ENCODE measurements at regions not wholly inside any gene's neighbourhood (a gene's known extent, or its start where the extent isn't known, plus 50 kb on each side); places are given as distances from the start of the nearest gene placed in this dataset.

DNA sequence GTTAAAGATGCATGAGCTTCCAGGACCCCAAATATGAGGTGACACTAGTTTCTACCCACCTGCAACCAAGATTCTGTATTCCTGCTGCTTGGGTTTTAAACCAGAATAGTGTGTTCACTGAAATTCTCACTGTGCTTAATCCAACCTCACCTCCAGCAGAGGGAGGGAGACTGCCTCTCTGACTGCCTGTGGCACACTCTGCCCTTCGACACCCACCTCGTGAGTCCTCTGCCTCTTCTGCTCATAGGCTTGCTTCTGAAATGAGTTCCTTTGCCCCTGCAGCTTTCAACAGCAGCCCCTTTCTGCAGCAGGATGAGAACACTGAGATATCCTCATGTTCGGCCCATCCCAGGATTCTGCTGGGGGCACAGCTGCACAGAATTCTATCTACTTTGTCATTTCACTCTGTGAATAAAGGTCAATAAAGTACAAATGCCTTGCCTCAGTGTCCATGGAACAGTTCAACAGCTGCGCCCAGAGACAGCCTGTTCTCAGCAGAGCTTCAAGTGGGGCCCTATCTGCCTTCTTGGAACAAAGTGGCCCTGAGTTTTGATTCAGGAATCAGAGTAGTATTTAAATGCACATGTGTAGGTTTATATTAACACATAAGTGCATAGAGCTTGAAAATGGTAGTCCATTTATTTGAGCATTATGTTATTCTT is 632.5 kb downstream of the TNS3 start:
- TF ChIP-seq RAD21 (IDR thresholded peaks at IDR 0.05; ENCODE audit: low read depth) (no peak), ZFX (IDR thresholded peaks at IDR 0.05) (no peak), POLR2A (IDR thresholded peaks at IDR 0.05; ENCODE audit: borderline replicate concordance, extremely low read depth, insufficient read depth, insufficient read length) (no peak), POLR2AphosphoS5 (IDR thresholded peaks at IDR 0.05; ENCODE audit: low read depth, low read length) (no peak), FOSL1 (IDR thresholded peaks at IDR 0.05; ENCODE audit: low read depth) (no peak), EZH2 (IDR thresholded peaks at IDR 0.05) (no peak), ZNF274 (IDR thresholded peaks at IDR 0.05; ENCODE audit: low read depth, low read length) (no peak), YY1 (IDR thresholded peaks at IDR 0.05; ENCODE audit: extremely low read depth, insufficient replicate concordance, low read depth, low read length) (no peak), JUND (IDR thresholded peaks at IDR 0.05) (no peak)
- TF ChIP-seq, protein P1, sequence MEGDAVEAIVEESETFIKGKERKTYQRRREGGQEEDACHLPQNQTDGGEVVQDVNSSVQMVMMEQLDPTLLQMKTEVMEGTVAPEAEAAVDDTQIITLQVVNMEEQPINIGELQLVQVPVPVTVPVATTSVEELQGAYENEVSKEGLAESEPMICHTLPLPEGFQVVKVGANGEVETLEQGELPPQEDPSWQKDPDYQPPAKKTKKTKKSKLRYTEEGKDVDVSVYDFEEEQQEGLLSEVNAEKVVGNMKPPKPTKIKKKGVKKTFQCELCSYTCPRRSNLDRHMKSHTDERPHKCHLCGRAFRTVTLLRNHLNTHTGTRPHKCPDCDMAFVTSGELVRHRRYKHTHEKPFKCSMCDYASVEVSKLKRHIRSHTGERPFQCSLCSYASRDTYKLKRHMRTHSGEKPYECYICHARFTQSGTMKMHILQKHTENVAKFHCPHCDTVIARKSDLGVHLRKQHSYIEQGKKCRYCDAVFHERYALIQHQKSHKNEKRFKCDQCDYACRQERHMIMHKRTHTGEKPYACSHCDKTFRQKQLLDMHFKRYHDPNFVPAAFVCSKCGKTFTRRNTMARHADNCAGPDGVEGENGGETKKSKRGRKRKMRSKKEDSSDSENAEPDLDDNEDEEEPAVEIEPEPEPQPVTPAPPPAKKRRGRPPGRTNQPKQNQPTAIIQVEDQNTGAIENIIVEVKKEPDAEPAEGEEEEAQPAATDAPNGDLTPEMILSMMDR (IDR thresholded peaks at IDR 0.05 in 2 of 3, conservative IDR thresholded peaks at IDR 0.05 in 1 of 3; ENCODE audit: borderline replicate concordance in 1 of 3, insufficient read depth in 1 of 3, low read depth in 2 of 3, low read length in 2 of 3) = no peak
- TF ChIP-seq, protein P2, sequence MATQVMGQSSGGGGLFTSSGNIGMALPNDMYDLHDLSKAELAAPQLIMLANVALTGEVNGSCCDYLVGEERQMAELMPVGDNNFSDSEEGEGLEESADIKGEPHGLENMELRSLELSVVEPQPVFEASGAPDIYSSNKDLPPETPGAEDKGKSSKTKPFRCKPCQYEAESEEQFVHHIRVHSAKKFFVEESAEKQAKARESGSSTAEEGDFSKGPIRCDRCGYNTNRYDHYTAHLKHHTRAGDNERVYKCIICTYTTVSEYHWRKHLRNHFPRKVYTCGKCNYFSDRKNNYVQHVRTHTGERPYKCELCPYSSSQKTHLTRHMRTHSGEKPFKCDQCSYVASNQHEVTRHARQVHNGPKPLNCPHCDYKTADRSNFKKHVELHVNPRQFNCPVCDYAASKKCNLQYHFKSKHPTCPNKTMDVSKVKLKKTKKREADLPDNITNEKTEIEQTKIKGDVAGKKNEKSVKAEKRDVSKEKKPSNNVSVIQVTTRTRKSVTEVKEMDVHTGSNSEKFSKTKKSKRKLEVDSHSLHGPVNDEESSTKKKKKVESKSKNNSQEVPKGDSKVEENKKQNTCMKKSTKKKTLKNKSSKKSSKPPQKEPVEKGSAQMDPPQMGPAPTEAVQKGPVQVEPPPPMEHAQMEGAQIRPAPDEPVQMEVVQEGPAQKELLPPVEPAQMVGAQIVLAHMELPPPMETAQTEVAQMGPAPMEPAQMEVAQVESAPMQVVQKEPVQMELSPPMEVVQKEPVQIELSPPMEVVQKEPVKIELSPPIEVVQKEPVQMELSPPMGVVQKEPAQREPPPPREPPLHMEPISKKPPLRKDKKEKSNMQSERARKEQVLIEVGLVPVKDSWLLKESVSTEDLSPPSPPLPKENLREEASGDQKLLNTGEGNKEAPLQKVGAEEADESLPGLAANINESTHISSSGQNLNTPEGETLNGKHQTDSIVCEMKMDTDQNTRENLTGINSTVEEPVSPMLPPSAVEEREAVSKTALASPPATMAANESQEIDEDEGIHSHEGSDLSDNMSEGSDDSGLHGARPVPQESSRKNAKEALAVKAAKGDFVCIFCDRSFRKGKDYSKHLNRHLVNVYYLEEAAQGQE (IDR thresholded peaks at IDR 0.05; ENCODE audit: low read depth) = no peak
- TF ChIP-seq, protein P3, sequence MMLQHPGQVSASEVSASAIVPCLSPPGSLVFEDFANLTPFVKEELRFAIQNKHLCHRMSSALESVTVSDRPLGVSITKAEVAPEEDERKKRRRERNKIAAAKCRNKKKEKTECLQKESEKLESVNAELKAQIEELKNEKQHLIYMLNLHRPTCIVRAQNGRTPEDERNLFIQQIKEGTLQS (IDR thresholded peaks at IDR 0.05) = no peak
